ENCODE measurements at regions not wholly inside any gene's neighbourhood (a gene's known extent, or its start where the extent isn't known, plus 50 kb on each side); places are given as distances from the start of the nearest gene placed in this dataset.

- DNase-seq (ENCODE audit: low spot score) = no peak
Observed at GRCh38 chr1:184919892-184920291, 54.4 kb downstream of the NIBAN1 start.

GRCh38 chr1:184915463-184916090 is 58.7 kb downstream of the NIBAN1 start:
- DNase-seq (ENCODE audit: low spot score) = no peak

GRCh38 chr1:184914149-184914548 is 60.2 kb downstream of the NIBAN1 start:
- DNase-seq (ENCODE audit: low spot score) = no peak

GRCh38 chr1:184912392-184912791 is 61.9 kb downstream of the NIBAN1 start:
- DNase-seq (ENCODE audit: low spot score) = no peak

- DNase-seq (ENCODE audit: low spot score) = no peak
Observed at GRCh38 chr1:184911830-184912229, 62.5 kb downstream of the NIBAN1 start.

- no peak for DNase-seq (ENCODE audit: low spot score)
Observed at GRCh38 chr1:184911103-184911745, 63.1 kb downstream of the NIBAN1 start.

- no peak for DNase-seq (ENCODE audit: low spot score)
Observed at GRCh38 chr1:184910691-184911091, 63.6 kb downstream of the NIBAN1 start.

- no peak for DNase-seq (ENCODE audit: low spot score)
Observed at GRCh38 chr1:184910005-184910404, 64.3 kb downstream of the NIBAN1 start.

GRCh38 chr1:184909019-184909418 is 65.3 kb downstream of the NIBAN1 start:
- no peak for DNase-seq (ENCODE audit: low spot score)

- no peak for DNase-seq (ENCODE audit: low spot score)
Observed at GRCh38 chr1:184908506-184908905, 65.8 kb downstream of the NIBAN1 start.

GRCh38 chr1:184907500-184907899 is 66.8 kb downstream of the NIBAN1 start:
- no peak for DNase-seq (ENCODE audit: low spot score)

GRCh38 chr1:184906761-184907160 is 67.5 kb downstream of the NIBAN1 start:
- no peak for DNase-seq (ENCODE audit: low spot score)

- DNase-seq (ENCODE audit: low spot score) = no peak
Observed at GRCh38 chr1:184905601-184906322, 68.5 kb downstream of the NIBAN1 start.

GRCh38 chr1:184903111-184903692 is 71.1 kb downstream of the NIBAN1 start:
- DNase-seq (ENCODE audit: low spot score) = no peak

GRCh38 chr1:184900507-184900906 is 73.8 kb downstream of the NIBAN1 start:
- no peak for DNase-seq (ENCODE audit: low spot score)

- DNase-seq (ENCODE audit: low spot score) = no peak
Observed at GRCh38 chr1:184896000-184896399, 78.3 kb downstream of the NIBAN1 start.

GRCh38 chr1:184895086-184895485 is 79.2 kb downstream of the NIBAN1 start:
- no peak for DNase-seq (ENCODE audit: low spot score)

- DNase-seq (ENCODE audit: low spot score) = no peak
Observed at GRCh38 chr1:184893695-184894094, 80.6 kb downstream of the NIBAN1 start.

GRCh38 chr1:184892116-184892515 is 82.2 kb downstream of the NIBAN1 start:
- no peak for DNase-seq (ENCODE audit: low spot score)

GRCh38 chr1:184891440-184891839 is 82.9 kb downstream of the NIBAN1 start:
- no peak for DNase-seq (ENCODE audit: low spot score)

- no peak for DNase-seq (ENCODE audit: low spot score)
Observed at GRCh38 chr1:184890539-184890973, 83.8 kb downstream of the NIBAN1 start.

- no peak for DNase-seq (ENCODE audit: low spot score)
Observed at GRCh38 chr1:184889902-184890301, 84.4 kb downstream of the NIBAN1 start.

- DNase-seq (ENCODE audit: low spot score) = no peak
Observed at GRCh38 chr1:184889166-184889565, 85.1 kb downstream of the NIBAN1 start.

Data from hematopoietic multipotent progenitor cell treated with erythropoietin and hydrocortisone succinate and interleukin-3 and kit ligand, for 17 days (in vitro differentiated cells).